ENCODE measurements at regions not wholly inside any gene's neighbourhood (a gene's known extent, or its start where the extent isn't known, plus 50 kb on each side); places are given as distances from the start of the nearest gene placed in this dataset.

DNA sequence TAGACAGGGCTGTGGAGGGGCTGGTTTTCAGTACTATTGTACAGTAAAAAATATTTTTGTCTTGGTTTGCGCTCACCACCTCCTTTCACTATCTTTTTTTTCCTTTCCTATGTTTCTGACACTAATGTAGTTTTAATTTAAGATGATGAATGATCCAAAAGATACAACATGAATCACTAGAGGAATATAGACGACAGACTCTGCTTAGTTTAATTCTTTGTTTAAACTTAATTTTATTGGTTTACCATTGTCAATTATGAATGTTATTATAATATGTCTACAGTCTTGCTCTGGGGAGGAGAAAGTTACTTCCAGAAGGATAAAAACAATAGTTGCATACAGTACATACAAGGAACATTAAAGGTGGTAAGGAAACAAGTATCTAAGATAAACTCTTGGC is 682.4 kb upstream of the ADGRL4 start:
- DNase-seq: no peak

DNA sequence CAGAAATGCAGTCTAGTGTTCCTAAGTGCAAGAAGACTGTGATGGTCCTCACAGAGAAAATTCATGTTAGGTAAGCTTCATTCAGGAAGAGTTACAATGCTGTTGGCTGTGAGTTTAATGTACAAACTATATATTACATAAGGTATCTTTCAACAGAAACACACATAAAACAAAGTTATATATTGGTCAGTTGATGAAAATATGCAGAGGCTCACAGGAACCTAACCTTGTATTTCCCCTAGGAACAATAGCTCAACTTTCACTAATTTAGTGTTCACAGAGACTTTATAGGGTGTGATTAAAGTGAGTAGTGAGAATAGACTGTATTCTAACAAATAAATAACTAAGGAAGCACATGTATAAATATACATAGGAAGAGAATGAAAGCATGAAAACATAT is 676.9 kb upstream of the ADGRL4 start:
- DNase-seq: no peak

DNA sequence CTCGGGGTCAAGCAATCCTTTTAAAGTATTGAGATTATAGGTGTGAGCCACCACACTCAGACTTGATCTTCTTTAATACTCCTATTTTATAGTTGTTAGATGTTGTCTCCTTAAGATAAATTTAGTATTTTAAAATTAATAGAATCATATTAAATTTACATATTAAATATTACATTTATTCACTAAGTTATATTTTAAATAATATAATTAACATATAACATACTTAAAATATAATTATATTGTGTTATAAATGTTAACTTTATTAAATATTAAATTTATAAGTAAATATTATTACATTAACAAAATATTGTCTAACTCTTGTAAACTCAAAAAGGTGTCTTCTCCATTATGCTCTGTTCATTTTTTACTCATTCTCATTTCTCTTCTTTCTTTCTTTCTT is 675.9 kb upstream of the ADGRL4 start:
- DNase-seq: no peak

DNA sequence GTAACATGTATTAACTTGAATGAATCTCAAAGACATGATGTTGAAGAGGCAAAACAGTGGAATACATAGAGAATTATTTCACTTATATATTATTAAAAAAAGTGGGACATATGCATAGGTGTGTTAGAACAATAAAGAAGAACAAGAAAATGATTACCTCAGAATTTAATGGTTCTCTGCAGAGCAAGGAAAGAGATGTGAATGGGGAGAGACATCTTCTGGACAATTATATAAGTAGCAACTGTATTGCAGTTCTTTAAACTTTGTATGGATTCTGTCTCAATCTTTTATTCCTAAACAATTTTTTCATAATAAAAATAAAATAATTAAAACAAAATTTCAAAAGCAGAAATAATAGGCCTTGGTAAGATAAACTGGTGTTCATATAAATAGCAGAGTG is 674.9 kb upstream of the ADGRL4 start:
- DNase-seq: no peak

DNA sequence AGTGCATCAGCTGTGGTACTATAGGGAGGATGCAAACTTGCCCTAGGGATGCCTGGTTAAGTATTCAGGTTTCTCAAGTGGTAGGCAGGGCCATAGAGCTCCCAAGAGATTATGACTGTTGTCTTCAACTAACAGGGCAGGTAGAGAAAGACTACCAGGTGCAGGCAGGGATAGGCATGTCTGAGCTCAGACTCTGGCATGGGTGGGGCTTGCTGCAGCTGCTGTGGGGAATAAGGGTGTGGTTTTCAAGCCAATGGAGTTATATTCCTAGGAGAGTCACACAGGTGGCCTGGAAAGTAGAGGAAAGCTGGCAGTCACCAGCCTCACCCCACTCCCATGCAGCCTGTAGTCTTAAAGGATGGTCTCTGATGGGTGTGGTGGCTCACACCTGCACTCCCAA is 673.4 kb upstream of the ADGRL4 start:
- no peak for DNase-seq

DNA sequence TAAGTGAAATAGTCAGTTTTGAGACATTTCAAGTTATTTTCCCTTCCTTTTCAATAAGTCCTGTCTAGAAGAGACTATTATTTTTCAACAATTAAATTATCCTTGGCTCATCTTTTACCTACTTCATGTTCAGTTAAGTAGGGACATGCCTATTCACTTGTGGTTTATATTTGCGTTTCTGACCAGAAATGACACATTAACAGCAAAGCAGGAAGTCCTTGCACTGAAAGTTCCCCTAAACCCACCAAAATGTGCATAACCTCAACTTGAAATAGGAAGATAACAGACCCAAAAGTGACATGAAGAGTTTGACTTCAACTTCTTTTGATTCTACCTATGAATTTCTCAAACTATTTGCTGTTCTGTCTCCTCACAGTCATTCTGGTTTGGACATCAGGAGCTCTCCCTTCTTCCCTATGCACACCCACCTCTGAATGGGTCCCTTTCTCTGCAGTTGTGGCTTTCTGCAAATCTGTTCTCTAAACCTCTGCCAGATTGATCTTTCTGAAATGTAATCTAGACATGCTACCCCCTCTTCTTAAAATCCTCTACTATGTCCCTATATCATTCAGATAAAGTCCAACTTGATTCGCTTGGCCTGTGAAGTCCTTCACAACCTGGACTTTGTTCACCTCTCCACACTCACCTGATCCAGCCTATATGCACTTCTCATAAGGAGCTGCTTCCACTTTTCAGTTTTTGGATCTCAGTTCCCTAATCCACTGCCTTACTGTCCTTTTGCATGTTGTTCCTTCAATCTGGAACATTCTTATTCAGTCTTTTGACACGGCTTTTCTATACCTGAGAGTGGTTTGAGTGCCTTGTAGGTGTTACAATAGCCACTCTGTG is 661.5 kb upstream of the ADGRL4 start:
- DNase-seq: no peak

DNA sequence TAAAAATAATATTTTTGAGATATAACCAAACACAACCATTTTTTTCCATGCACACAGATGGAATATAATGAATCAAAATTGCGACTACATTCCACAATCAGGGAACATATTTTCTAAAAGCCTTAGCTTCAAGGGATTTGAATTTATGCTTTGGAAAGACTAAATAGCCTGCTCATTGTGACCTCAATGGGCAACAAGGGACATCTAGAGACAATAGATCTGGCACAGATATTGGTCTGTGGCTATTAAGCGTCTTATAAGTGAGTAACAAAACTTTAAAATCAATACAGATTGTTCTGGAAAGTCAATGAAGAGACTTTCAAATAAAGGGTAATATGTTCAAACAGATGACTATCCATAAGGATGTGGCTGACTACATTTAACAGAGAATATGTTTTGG is 660.6 kb upstream of the ADGRL4 start:
- DNase-seq: no peak

DNA sequence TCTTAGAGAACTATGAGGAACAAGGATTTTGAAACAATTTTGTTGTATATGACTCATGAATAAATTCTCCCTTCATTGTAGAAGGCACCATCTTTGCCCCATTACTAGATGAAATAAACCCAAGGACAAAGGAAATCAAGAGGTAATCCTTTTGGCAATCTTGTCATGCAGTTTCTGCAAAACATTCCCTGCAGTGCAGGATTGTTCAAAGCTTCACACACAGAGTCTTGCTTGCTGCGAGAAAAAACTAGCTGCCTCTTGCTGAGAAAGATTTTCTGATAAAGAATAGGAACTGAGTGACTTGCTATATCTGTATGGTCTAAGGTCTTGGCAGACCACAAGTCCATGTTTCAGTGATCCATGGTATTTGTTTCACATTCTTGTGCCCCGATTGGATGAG is 657.4 kb upstream of the ADGRL4 start:
- DNase-seq: no peak

DNA sequence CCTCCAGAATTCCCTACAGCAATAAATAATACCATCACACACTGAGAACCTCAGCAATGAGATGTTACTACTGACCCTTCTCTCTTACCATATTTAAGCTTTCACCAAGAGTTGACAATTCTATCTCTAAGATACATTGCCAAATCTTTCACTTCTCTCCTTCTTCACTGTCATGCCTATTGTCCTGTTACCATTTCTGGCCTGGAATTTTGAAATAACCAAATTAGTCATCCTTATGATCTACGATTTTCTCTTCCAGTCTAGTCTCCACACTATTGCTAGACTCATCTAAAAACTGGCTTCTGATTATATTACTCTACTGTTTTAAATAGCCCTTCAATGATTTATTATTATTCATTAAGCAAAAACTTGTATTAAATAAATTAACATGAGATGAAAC is 656.1 kb upstream of the ADGRL4 start:
- DNase-seq: no peak

DNA sequence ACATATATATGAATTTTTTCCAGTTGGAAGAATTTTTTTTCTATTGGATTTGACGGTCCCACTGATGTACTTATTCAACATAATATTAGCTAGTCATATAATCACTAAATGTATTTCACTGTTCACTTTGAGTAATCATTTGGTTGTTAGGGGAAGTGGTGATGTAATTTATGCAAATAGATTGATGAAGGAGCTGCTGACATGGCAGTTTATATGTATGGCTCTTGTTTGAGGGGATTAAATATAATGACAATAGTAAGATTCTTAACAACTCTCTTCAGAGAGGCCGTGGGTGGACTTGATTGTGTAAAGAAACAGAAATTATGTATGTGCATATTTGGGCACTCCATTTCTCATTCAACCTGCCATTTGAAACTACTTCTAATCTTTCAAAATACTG is 653.6 kb upstream of the ADGRL4 start:
- DNase-seq: no peak

DNA sequence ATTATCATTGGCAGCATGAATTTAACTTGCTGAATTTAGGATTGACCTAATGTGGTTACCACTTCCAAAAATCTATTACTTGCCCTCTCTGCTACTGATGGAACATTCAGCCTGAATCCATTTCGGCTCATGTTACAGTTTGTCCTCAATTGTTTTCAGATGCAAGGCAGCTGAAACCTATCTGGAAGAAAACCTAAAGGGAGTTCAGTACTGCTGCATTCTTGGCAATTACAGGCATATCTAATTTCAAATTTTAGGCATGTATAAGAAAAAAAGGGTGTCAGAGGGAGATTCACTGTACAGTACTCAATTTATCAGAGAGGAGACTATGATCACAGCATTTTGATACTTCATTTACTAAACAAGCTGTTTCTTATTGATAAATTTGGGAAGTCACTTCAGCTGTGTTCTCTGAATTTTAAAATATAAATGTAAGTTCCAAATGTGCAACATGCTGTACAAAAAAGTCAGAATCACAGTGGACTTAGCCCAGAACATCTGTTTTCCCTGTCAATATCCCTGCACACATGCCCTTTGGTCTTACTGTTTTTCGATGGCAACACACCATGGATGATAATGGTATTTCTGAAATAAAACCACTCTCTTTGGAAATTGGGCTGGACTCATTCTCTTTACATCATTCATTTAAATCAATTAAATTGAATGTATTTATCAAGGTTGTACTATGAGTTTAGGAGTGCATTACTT is 651.6 kb upstream of the ADGRL4 start:
- no peak for DNase-seq

DNA sequence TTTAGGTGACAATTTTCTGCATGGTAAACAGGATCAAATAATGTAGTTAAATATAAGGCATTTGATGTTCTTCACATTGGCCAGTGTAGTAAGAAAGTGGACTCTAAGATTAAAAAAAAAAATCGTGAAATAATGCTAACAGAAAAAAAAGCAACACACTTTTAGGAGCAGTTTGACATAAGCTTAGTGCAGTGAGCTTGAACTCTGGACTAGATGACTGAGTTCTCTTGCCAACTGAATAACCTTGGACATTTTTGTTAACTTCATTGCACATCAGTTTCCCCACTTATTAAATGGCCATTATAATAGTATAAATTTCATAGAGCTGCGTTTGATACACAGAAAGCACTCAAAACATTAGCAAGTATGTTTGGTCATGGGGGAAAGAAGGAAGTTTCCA is 649.3 kb upstream of the ADGRL4 start:
- DNase-seq: no peak

DNA sequence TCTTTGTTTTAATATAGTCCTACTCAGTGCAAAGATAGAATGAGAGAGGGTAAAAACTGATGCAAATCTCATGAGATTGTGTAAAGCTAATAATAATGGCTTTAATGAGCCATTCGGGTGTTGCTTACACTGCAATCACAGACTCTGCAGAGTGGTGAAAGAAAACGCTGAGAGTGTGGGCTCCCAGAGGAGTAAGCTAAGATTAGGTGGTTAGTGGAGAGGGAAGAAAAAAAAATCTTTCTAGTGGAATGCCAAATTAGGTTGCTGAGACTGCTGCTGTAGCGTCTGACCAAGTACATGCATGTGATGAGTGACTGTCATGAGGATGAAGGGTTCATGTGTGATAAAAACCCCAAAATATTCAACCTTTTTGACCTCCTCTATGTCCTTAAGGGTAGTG is 645.9 kb upstream of the ADGRL4 start:
- no peak for DNase-seq

DNA sequence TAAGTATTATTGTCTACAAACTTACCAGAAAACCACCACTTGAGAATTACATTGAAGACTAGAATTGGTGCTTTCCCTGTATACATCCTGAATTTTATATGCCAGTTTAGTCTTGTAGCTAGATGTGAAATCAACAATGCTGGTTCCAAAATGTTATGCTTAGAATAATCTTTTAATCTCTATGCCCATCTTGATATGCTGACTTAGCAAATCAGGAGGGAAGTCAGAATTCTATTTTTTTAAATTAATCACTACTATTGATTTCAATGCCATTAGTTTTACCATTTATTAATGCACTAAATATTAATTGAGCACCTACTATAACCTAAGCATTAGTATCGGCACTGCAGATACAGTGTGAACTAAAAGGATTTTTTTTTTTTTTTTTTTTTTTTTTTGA is 641.6 kb upstream of the ADGRL4 start:
- no peak for DNase-seq

DNA sequence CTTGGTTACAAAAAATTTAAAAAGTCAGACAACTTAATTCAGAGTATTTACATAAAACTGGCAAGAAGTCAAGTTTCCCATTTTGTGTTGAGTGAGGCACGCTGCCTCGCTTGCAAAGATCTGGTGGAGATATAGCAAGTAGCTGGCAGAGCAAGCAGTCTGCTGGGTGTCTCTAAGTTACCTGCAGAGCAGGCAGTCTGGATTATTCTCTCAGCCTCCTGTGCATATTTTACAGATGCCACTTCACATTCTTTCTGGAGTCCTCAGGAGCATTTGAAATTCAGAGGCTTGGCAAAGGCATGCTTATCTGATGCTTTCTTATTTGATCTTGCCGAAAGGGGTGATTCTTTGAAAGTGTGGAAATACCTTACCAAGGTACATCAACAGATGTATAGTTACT is 640.4 kb upstream of the ADGRL4 start:
- no peak for DNase-seq

DNA sequence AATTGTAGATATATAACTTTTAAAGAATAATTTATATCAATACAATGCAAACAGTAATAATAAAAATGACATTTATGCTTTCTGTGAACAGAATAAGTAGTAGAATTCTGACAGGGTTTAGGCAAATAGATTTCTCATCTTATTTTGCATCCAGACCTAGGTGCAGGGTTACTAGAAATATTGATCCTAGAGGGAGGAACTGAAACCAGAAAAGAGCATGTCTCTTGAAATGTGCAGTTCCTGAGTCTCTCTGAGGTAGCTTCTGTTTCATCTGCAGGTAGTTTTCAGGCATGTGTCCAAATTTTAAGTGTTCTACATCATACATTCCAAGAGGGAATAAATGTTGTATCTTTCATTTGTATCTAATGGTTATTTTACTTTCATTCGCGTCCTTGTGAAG is 631.9 kb upstream of the ADGRL4 start:
- DNase-seq: no peak

DNA sequence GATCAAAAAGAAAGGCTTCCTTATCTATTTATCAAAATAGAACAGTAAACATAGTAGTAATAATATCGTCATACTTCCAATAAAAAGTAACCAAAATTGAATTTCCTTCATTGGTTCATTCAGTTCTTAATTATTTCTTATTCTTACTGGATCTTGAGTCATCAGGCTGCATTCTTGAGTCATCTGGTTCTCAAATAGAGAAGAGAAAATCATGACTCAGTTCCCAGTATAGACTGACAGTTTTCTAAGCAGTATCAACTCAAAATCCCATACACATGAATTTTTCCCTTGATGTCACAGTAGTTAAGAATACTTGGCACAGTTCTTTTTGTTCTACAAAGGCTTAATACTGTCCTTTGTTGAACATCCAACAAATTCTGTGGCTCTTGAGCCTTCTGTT is 626.9 kb upstream of the ADGRL4 start:
- no peak for DNase-seq

DNA sequence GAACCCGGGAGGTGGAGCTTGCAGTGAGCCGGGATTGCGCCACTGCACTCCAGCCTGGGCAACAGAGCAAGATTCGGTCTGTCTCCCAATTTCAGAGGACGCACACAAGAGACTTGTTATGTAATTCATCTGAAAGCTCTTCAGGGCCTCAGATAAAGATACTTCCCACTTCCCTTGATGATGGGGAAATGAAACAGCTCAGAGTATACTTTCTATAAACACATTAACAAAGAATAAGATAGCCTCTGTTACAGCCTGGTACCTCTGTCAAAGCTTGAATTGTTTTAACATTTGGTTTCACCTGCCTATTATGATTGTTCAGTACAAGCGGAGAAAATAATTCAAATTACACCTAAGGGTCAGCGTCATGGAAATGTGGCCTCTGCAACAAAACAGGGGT is 622.9 kb upstream of the ADGRL4 start:
- DNase-seq: no peak

DNA sequence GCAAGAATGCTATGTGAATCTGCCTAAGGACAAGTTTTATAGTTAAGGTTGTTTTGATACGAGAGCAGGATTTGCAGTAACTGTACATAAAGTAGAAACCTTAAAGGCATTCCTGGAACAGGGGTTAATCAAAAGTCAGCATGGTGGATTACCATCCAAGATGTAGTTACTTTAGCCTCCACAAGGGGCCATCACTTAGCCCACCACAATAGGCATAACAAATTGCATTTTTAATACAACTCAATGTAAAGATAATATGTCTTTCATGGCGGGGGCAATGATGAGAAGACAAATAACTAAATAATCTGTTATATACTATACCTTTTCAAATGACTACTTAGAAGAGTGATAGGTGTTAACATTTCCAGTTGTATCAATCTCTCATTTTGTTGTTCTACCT is 611.2 kb upstream of the ADGRL4 start:
- no peak for DNase-seq

DNA sequence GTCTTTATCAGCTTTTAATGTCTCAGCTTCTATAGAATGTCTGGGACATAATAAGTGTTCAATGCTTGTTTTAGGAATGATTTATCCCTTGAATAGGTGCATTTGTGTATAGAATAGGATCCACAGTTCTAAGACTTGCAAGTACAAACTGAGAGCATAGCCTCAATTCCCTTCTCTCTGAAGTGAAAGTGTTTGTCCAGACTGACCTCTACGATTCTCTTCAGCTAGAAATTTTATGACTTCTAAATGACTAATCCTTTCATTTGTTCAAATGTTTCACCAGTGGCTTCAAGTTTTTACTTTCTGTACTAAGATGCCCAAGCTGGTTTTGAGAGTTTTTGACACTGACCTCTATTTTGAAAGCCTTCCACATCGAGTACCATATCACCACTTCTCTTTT is 608.2 kb upstream of the ADGRL4 start:
- no peak for DNase-seq

DNA sequence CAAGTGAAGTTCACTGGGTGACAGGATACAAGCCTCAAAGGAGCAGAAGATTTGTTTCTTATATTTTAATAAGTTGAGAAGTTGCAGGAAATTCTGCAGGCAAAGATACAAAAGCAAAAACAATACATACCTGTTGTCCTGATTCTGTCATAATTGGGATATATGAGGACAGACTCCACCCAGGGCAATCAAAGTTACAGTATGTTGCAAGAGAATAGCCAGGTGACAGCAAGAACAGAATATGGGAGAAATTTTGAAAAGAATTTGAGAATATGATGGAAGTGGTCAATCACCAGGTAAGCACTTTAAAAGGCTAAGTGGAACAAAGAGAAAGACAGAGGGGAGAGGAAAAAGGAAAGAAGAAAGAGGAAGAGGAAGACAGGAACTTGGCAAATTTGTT is 607.6 kb upstream of the ADGRL4 start:
- no peak for DNase-seq

DNA sequence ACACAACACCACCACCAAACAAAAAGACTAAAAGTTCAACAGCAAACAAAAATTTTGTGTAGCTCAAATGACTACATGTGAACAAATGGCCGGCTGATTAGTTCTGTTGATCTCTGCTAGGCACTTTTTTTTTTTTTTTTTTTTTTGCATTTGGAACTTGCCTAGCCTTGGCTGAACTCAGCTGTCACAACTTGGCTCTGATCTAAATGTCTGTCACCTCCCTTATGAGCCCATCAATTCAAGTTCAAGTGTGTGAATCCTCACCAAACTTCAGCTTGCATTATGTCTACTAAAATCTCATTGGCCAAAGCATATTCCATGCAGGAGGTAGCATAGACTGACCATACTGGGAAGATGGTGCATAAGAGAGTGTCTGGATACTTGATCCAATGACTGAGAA is 606.5 kb upstream of the ADGRL4 start:
- DNase-seq: no peak

DNA sequence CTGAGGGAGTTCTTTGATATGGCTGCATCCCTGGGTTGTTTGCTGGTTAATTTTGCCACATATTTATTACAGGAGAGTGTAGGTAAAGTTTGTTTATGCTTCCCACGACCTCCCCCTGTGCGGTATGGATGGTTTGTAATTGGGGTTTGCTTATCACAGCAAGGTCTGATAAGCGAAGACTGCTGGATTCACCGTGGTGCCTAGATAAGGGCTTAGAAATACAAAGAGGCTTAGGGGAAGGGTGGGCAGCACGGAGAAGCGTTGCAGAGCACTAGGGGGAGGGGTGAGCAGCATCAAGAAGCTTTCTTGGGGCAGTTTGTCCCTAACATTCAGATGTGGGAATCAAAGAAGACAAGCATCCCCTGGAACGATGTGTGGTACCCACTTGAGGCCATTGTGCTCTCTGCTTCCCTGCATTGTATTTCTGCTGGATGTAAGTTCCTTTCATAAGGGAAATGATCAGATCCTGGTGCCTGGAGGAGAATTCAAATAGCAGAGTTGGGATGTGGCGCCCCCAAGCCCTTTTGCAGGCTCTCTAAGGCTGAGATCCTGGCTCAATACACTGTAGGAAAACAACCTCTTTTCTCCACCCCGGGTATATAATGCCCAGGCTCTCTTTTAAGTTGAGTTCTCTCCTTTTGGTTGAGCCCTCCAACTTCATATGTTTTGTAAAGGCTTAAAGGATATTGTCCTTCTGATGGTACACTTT is 598.1 kb upstream of the ADGRL4 start:
- no peak for DNase-seq

DNA sequence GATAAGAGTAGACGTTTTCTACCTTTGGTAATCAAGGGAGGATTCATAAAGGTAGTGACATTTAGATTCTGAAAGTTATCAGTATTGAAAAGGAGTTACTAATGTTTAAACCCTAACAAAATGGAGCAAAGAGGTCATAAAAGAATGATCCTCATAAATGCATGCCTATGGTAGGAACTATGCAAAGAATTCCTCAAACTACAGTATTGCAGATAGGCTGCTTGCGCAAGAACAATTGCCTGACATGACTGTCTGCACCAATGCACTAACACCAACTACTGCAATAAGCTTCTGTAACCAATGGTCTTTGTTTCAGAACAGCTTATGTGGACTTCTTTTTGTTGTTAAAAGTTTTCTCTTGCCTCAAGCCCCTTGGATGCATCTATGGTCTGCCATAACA is 597.3 kb upstream of the ADGRL4 start:
- DNase-seq: no peak

Measured in bone marrow (tissue), 2 donors.